Panc1 (cell line): ENCODE measurements at regions not wholly inside any gene's neighbourhood (a gene's known extent, or its start where the extent isn't known, plus 50 kb on each side); places are given as distances from the start of the nearest gene placed in this dataset.

Source experiments
- ATAC-seq: fragments of 200-7000 bp; cut with Tn5 transposase; 2 replicates; pipeline ENCODE4 v1.9.1; 2020; ENCODE audit warnings: mild to moderate bottlenecking, moderate library complexity
- BruUV-seq: library from RNA; stranded (reverse); fragments of 400-500 nt; replicated peaks from 2 replicates; lab custom pipeline; 2021; lab: Mats Ljungman, UMichigan
- CTCF ChIA-PET: fragments of 300-600 bp; sonication (Branson Sonifier 250); formaldehyde crosslinking; loops from one replicate; lab custom pipeline; 2022; ENCODE audit warnings: antibody characterized with exemption; lab: Charles Lee
- POLR2A ChIA-PET: fragments of 300-600 bp; sonication (Branson Sonifier 250); formaldehyde crosslinking; loops from one replicate; lab custom pipeline; 2022; ENCODE audit warnings: antibody characterized with exemption; lab: Charles Lee
- DNase-seq: peaks from one replicate; pipeline ENCODE4 v3.0.0-alpha.2; 2010; ENCODE audit warnings: low read depth, low spot score
- H3K27ac ChIP-seq: 2 replicates; pipeline ENCODE4 v1.5.1; 2011; ENCODE audit warnings: mild to moderate bottlenecking, low read length, inconsistent platforms
- H3K27me3 ChIP-seq: fragments of 200-500 bp; sonication (Bioruptor generic); 2 replicates; pipeline ENCODE4 v1.6.0; 2014; ENCODE audit warnings: low read length, inconsistent platforms; ENCODE audit not compliant: control insufficient read depth, insufficient read depth
- H3K36me3 ChIP-seq: fragments of 200-500 bp; sonication (Bioruptor generic); 2 replicates; pipeline ENCODE4 v1.5.1; 2014; ENCODE audit warnings: inconsistent platforms, mild to moderate bottlenecking, low read length, moderate library complexity; ENCODE audit not compliant: control insufficient read depth, insufficient read depth
- H3K4me1 ChIP-seq: 2 replicates; pipeline ENCODE4 v1.5.1; 2011; ENCODE audit warnings: inconsistent platforms, mild to moderate bottlenecking, low read length, moderate library complexity; ENCODE audit not compliant: control insufficient read depth, insufficient read depth
- H3K4me3 ChIP-seq, 2 experiments: 2 replicates each; pipeline ENCODE4 v1.5.1; 2011 to 2012; ENCODE audit warnings: low read depth in 2 of 2, low read length in 2 of 2, mild to moderate bottlenecking in 2 of 2, inconsistent platforms in 1 of 2, moderate library complexity in 1 of 2
- H3K9me3 ChIP-seq: fragments of 200-500 bp; sonication (Bioruptor generic); 2 replicates; pipeline ENCODE4 v1.5.1; 2014; ENCODE audit warnings: low read depth, mild to moderate bottlenecking, inconsistent platforms, low read length, moderate library complexity; ENCODE audit not compliant: control insufficient read depth, insufficient read depth
- CTCF ChIP-seq: fragments of 450-650 bp; IDR thresholded peaks from 2 replicates; pipeline ENCODE4 v1.5.1; 2017; ENCODE audit warnings: mild to moderate bottlenecking
- POLR2AphosphoS5 ChIP-seq: IDR thresholded peaks from 2 replicates; pipeline ENCODE4 v1.6.1; 2012; ENCODE audit warnings: mild to moderate bottlenecking, low read depth, low read length, moderate library complexity
- REST ChIP-seq, 2 experiments: IDR thresholded peaks; 2 replicates each; pipeline ENCODE4 v1.6.1; 2011 to 2012; ENCODE audit warnings: low read depth in 2 of 2, control low read depth in 1 of 2, low read length in 1 of 2, mild to moderate bottlenecking in 1 of 2, moderate library complexity in 1 of 2; ENCODE audit not compliant: insufficient read depth in 1 of 2
- SIN3A ChIP-seq: IDR thresholded peaks from 2 replicates; pipeline ENCODE4 v1.6.1; 2012; ENCODE audit warnings: low read depth, mild to moderate bottlenecking, low read length, moderate library complexity, borderline replicate concordance; ENCODE audit not compliant: insufficient read depth
- TCF7L2 ChIP-seq: IDR thresholded peaks from 2 replicates; pipeline ENCODE4 v1.6.1; 2011; ENCODE audit warnings: mild to moderate bottlenecking, low read depth, low read length, inconsistent platforms
- in situ Hi-C: cut with HindIII; loops from 2 replicates; pipeline ENCODE4 v1.10.0; 2016; ENCODE audit warnings: low sequenced_read_pairs, low pct_unique_long_range_greater_than_20kb
- intact Hi-C: fragments of 100-400 bp; cut with micrococcal nuclease; formaldehyde crosslinking; loops from one replicate; pipeline ENCODE4 v1.10.0; 2022; ENCODE audit not compliant: unreplicated experiment

- POLR2A ChIA-PET, result no interaction called here
- no peak overlapping the region for H3K27ac ChIP-seq
- no peaks in the 10 kb centered on the region for H3K4me1 ChIP-seq
- no peak for ATAC-seq
- in situ Hi-C loops (no loop called here), intact Hi-C loops (no loop called here)
- H3K9me3 ChIP-seq, result no peaks in the 10 kb centered on the region
- BruUV-seq, result no TSS peak
- H3K27me3 ChIP-seq, result no peaks in the 10 kb centered on the region
- DNase-seq, result no peak
- TF ChIP-seq CTCF (no peak), REST (IDR thresholded peaks at IDR 0.05; ENCODE audit: insufficient read depth in 1 of 2, low read depth in 2 of 2, low read length in 1 of 2) (no peak), TCF7L2 (no peak), SIN3A (no peak), POLR2AphosphoS5 (no peak)
- no peak overlapping the region for H3K4me3 ChIP-seq
- CTCF ChIA-PET, result no interaction called here
- no peaks in the 10 kb centered on the region for H3K36me3 ChIP-seq
These were observed 269.4 kb upstream of the RGMA start for GRCh38 chr15:93358166-93359059.

GRCh38 chr15:93348711-93349545 lies 259.9 kb upstream of the RGMA start:
- H3K4me3 ChIP-seq, result no peak overlapping the region
- no peak for TF ChIP-seq SIN3A
- TF ChIP-seq REST (IDR thresholded peaks at IDR 0.05; ENCODE audit: insufficient read depth in 1 of 2, low read depth in 2 of 2, low read length in 1 of 2), result no peak
- no peak for TF ChIP-seq POLR2AphosphoS5
- TF ChIP-seq TCF7L2, result no peak
- TF ChIP-seq CTCF, result no peak
- ChIA-PET POLR2A (no interaction called here), CTCF (no interaction called here)
- H3K27me3 ChIP-seq, result no peaks in the 10 kb centered on the region
- H3K36me3 ChIP-seq, result no peaks in the 10 kb centered on the region
- DNase-seq (no peak), ATAC-seq (no peak)
- intact Hi-C loops, result no loop called here
- no peaks in the 10 kb centered on the region for H3K4me1 ChIP-seq
- no peaks in the 10 kb centered on the region for H3K9me3 ChIP-seq
- no peak overlapping the region for H3K27ac ChIP-seq
- no TSS peak for BruUV-seq
- in situ Hi-C loops, result no loop called here
